ENCODE measurements at regions not wholly inside any gene's neighbourhood (a gene's known extent, or its start where the extent isn't known, plus 50 kb on each side); places are given as distances from the start of the nearest gene placed in this dataset.

DNA sequence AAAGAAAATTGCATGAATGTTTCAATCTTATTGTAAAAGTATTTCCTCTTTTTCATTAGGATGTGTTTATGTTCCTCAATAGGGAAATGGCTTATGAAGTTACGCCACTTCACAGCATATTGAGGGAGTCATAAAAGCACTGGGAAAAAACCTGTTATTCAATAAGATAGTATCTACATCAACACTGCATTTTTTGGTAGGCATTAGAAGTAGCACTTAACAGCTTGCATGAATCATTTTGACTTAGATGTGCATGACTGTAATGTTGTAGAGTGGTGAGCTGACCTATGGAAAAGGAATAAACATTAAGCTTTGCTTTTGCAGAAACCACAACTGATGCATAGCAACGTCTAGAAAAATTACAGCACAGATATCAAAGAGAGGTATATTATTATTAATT, 111.2 kb upstream of the GRXCR1 start:
- H3K4me3 ChIP-seq (replicated peaks in 1 of 2; ENCODE audit: low read depth in 1 of 2, low read length in 2 of 2): no peak overlapping the region
- no peaks in the 10 kb centered on the region for H3K79me2 ChIP-seq (ENCODE audit: insufficient read depth, low read length)
- H3K36me3 ChIP-seq (ENCODE audit: control insufficient read depth in 1 of 2, insufficient read depth in 2 of 2, low read length in 2 of 2): no peaks in the 10 kb centered on the region
- RAD21 ChIA-PET (ENCODE audit: low non-redundant PET in 1 of 2, low total read pairs in 2 of 2, uncharacterized antibody in 2 of 2, unreplicated experiment in 2 of 2): no interaction called here
- CTCF ChIA-PET: no interaction called here
- H2AFZ ChIP-seq (ENCODE audit: low read depth, low read length, poor library complexity, severe bottlenecking): no peak overlapping the region
- BruUV-seq (replicated peaks): no TSS peak
- H3K9me3 ChIP-seq (ENCODE audit: control insufficient read depth in 1 of 2, insufficient read depth in 1 of 2, low read depth in 1 of 2, low read length in 2 of 2): no peaks in the 10 kb centered on the region
- TF ChIP-seq SIN3A (IDR thresholded peaks at IDR 0.05; ENCODE audit: low read depth) (no peak), CBX3 (IDR thresholded peaks at IDR 0.05; ENCODE audit: low read depth) (no peak), CEBPB (IDR thresholded peaks at IDR 0.05; ENCODE audit: low read depth) (no peak), JUND (IDR thresholded peaks at IDR 0.05) (no peak)
- TF ChIP-seq, protein P1, sequence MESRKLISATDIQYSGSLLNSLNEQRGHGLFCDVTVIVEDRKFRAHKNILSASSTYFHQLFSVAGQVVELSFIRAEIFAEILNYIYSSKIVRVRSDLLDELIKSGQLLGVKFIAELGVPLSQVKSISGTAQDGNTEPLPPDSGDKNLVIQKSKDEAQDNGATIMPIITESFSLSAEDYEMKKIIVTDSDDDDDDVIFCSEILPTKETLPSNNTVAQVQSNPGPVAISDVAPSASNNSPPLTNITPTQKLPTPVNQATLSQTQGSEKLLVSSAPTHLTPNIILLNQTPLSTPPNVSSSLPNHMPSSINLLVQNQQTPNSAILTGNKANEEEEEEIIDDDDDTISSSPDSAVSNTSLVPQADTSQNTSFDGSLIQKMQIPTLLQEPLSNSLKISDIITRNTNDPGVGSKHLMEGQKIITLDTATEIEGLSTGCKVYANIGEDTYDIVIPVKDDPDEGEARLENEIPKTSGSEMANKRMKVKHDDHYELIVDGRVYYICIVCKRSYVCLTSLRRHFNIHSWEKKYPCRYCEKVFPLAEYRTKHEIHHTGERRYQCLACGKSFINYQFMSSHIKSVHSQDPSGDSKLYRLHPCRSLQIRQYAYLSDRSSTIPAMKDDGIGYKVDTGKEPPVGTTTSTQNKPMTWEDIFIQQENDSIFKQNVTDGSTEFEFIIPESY (IDR thresholded peaks at IDR 0.05; ENCODE audit: extremely low read depth, insufficient replicate concordance, low read length): no peak
- no peaks in the 10 kb centered on the region for H3K27me3 ChIP-seq (ENCODE audit: insufficient read depth, low read length)
- no peak overlapping the region for H3K9ac ChIP-seq (ENCODE audit: low read length)
- H3K27ac ChIP-seq (ENCODE audit: low read depth, low read length): no peak overlapping the region
- POLR2A ChIA-PET: no interaction called here
- H4K20me1 ChIP-seq (ENCODE audit: insufficient read depth): no peaks in the 10 kb centered on the region
- no peak overlapping the region for H3K4me2 ChIP-seq (ENCODE audit: low read length)
- H3K9me2 ChIP-seq (ENCODE audit: insufficient read depth): no peaks in the 10 kb centered on the region
- DNase-seq (ENCODE audit: low read depth, low spot score) (no peak), ATAC-seq (no peak)
- H3K4me1 ChIP-seq (ENCODE audit: control insufficient read depth in 1 of 2, insufficient read depth in 2 of 2, low read length in 2 of 2): no peaks in the 10 kb centered on the region
- intact Hi-C loops (cut with micrococcal nuclease): no loop called here

DNA sequence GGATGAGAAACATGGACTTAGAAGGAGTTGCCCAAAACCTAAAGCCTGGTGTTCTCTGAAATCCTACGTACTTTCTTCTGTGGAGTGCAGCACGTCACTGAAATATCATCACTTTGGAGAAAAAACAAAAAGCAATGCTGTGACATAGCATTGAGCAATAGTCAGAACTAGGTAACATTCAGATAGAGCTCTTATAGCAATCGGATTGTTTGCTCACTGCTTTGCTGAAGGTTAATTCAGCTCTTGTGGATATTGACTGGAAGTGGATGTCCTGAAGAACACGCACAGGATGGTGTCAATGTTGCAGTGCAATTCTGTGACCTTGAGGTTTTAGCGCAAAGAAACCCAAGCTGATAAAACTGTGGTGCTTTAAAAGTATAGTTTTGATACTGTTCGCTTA, 114.2 kb upstream of the GRXCR1 start:
- no peaks in the 10 kb centered on the region for H4K20me1 ChIP-seq (ENCODE audit: insufficient read depth)
- H3K4me2 ChIP-seq (ENCODE audit: low read length): no peak overlapping the region
- no TSS peak for BruUV-seq (replicated peaks)
- H3K9me2 ChIP-seq (ENCODE audit: insufficient read depth): no peaks in the 10 kb centered on the region
- H3K9ac ChIP-seq (ENCODE audit: low read length): no peak overlapping the region
- H3K9me3 ChIP-seq (ENCODE audit: control insufficient read depth in 1 of 2, insufficient read depth in 1 of 2, low read depth in 1 of 2, low read length in 2 of 2): no peaks in the 10 kb centered on the region
- H3K79me2 ChIP-seq (ENCODE audit: insufficient read depth, low read length): no peaks in the 10 kb centered on the region
- intact Hi-C loops (cut with micrococcal nuclease): no loop called here
- DNase-seq (ENCODE audit: low read depth, low spot score) (no peak), ATAC-seq (no peak)
- no peak overlapping the region for H3K4me3 ChIP-seq (replicated peaks in 1 of 2; ENCODE audit: low read depth in 1 of 2, low read length in 2 of 2)
- ChIA-PET POLR2A (no interaction called here), RAD21 (ENCODE audit: low non-redundant PET in 1 of 2, low total read pairs in 2 of 2, uncharacterized antibody in 2 of 2, unreplicated experiment in 2 of 2) (no interaction called here), CTCF (no interaction called here)
- no peak overlapping the region for H3K27ac ChIP-seq (ENCODE audit: low read depth, low read length)
- no peaks in the 10 kb centered on the region for H3K4me1 ChIP-seq (ENCODE audit: control insufficient read depth in 1 of 2, insufficient read depth in 2 of 2, low read length in 2 of 2)
- H2AFZ ChIP-seq (ENCODE audit: low read depth, low read length, poor library complexity, severe bottlenecking): no peak overlapping the region
- H3K27me3 ChIP-seq (ENCODE audit: insufficient read depth, low read length): no peaks in the 10 kb centered on the region
- no peaks in the 10 kb centered on the region for H3K36me3 ChIP-seq (ENCODE audit: control insufficient read depth in 1 of 2, insufficient read depth in 2 of 2, low read length in 2 of 2)
- no peak for TF ChIP-seq FOSL1 (IDR thresholded peaks at IDR 0.05; ENCODE audit: low read depth)
- TF ChIP-seq, protein P2, sequence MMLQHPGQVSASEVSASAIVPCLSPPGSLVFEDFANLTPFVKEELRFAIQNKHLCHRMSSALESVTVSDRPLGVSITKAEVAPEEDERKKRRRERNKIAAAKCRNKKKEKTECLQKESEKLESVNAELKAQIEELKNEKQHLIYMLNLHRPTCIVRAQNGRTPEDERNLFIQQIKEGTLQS (IDR thresholded peaks at IDR 0.05): no peak
- TF ChIP-seq, protein P3, sequence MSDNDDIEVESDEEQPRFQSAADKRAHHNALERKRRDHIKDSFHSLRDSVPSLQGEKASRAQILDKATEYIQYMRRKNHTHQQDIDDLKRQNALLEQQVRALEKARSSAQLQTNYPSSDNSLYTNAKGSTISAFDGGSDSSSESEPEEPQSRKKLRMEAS (IDR thresholded peaks at IDR 0.05): no peak
- no peak for TF ChIP-seq EZH2phosphoT487 (IDR thresholded peaks at IDR 0.05; ENCODE audit: borderline replicate concordance)
- TF ChIP-seq RAD21 (IDR thresholded peaks at IDR 0.05; ENCODE audit: low read depth): no peak
